ENCODE measurements at regions not wholly inside any gene's neighbourhood (a gene's known extent, or its start where the extent isn't known, plus 50 kb on each side); places are given as distances from the start of the nearest gene placed in this dataset.

- H3K9me3 Mint-ChIP-seq (ENCODE audit: insufficient read depth): peaks cover 2% of the 10 kb centered on the region
Measured at GRCh38 chr18:28831476-28831875, 654.5 kb upstream of the CDH2 start.

GRCh38 chr18:28826107-28826506 lies 649.2 kb upstream of the CDH2 start:
- Mint-ChIP-seq H3K9me3 (ENCODE audit: insufficient read depth) (peaks cover 5% of the 10 kb centered on the region), H3K27ac (no peak overlapping the region), H3K4me1 (no peaks in the 10 kb centered on the region), H3K27me3 (no peaks in the 10 kb centered on the region), H3K4me3 (no peak overlapping the region)
- no peak overlapping the region for H2AFZ ChIP-seq (ENCODE audit: insufficient read depth, low read depth, low read length, poor library complexity, severe bottlenecking)
- DNase-seq: no peak
- no peaks in the 10 kb centered on the region for H3K4me1 ChIP-seq (ENCODE audit: control insufficient read depth in 2 of 2, insufficient read depth in 2 of 2, low read length in 2 of 2)
- ChIA-PET CTCF (no interaction called here), POLR2A (no interaction called here)
- no peak overlapping the region for H3K27ac ChIP-seq (ENCODE audit: low read length in 2 of 2)
- no peak for ATAC-seq (ENCODE audit: low read depth)
- no peak overlapping the region for H3K9ac ChIP-seq (ENCODE audit: low read length)
- TF ChIP-seq CTCF (IDR thresholded peaks at IDR 0.05) (no peak), EZH2 (IDR thresholded peaks at IDR 0.05; ENCODE audit: borderline replicate concordance, insufficient read depth, low read depth, low read length, poor library complexity, severe bottlenecking) (no peak)
- no peaks in the 10 kb centered on the region for H3K36me3 ChIP-seq (replicated peaks in 1 of 2; ENCODE audit: control extremely low read depth in 1 of 2, control insufficient read depth in 1 of 2, extremely low read depth in 1 of 2, insufficient read depth in 2 of 2, low read length in 1 of 2)
- intact Hi-C loops (cut with micrococcal nuclease): no loop called here
- H3K4me3 ChIP-seq (ENCODE audit: control extremely low read depth in 1 of 5, extremely low read depth in 1 of 5, insufficient read depth in 1 of 5, low read depth in 2 of 5, low read length in 4 of 5): no peak overlapping the region
- H3K79me2 ChIP-seq (ENCODE audit: control insufficient read depth, insufficient read depth, low read length): no peaks in the 10 kb centered on the region
- no peaks in the 10 kb centered on the region for H3K27me3 ChIP-seq (replicated peaks in 1 of 4; ENCODE audit: control extremely low read depth in 1 of 4, control insufficient read depth in 3 of 4, insufficient read depth in 4 of 4, low read length in 3 of 4)
- whole genome bisulfite sequencing (ENCODE audit: insufficient coverage): 91% methylated on average over 1 of the region's 3 CpGs
- no peaks in the 10 kb centered on the region for H4K20me1 ChIP-seq (ENCODE audit: control insufficient read depth, insufficient read depth, low read length, poor library complexity, severe bottlenecking)
- H3K9me3 ChIP-seq (ENCODE audit: control extremely low read depth in 1 of 3, control insufficient read depth in 2 of 3, insufficient read depth in 1 of 3, low read length in 2 of 3): peaks cover 0 to 5% (median 2%) of the 10 kb centered on the region in 3 donors
- no peak overlapping the region for H3K4me2 ChIP-seq (replicated peaks; ENCODE audit: low read depth, low read length, poor library complexity, severe bottlenecking)

More at GRCh38 chr18:28831476-28831875, 654.5 kb upstream of the CDH2 start:
- POLR2A ChIA-PET: no interaction called here
- Mint-ChIP-seq H3K27ac (no peak overlapping the region), H3K27me3 (no peaks in the 10 kb centered on the region), H3K4me3 (no peak overlapping the region), H3K4me1 (no peaks in the 10 kb centered on the region)
- Histone ChIP-seq H3K27ac (ENCODE audit: low read length in 2 of 2) (no peak overlapping the region), H3K9ac (ENCODE audit: low read length) (no peak overlapping the region), H3K27me3 (replicated peaks in 1 of 4; ENCODE audit: control extremely low read depth in 1 of 4, control insufficient read depth in 3 of 4, insufficient read depth in 4 of 4, low read length in 3 of 4) (no peaks in the 10 kb centered on the region), H4K20me1 (ENCODE audit: control insufficient read depth, insufficient read depth, low read length, poor library complexity, severe bottlenecking) (no peaks in the 10 kb centered on the region), H3K4me2 (replicated peaks; ENCODE audit: low read depth, low read length, poor library complexity, severe bottlenecking) (no peak overlapping the region), H3K9me3 (ENCODE audit: control extremely low read depth in 1 of 3, control insufficient read depth in 2 of 3, insufficient read depth in 1 of 3, low read length in 2 of 3) (peaks cover 0 to 2% (median 0%) of the 10 kb centered on the region in 3 donors), H3K4me3 (ENCODE audit: control extremely low read depth in 1 of 5, extremely low read depth in 1 of 5, insufficient read depth in 1 of 5, low read depth in 2 of 5, low read length in 4 of 5) (no peak overlapping the region), H3K4me1 (ENCODE audit: control insufficient read depth in 2 of 2, insufficient read depth in 2 of 2, low read length in 2 of 2) (no peaks in the 10 kb centered on the region), H2AFZ (ENCODE audit: insufficient read depth, low read depth, low read length, poor library complexity, severe bottlenecking) (no peak overlapping the region), H3K36me3 (replicated peaks in 1 of 2; ENCODE audit: control extremely low read depth in 1 of 2, control insufficient read depth in 1 of 2, extremely low read depth in 1 of 2, insufficient read depth in 2 of 2, low read length in 1 of 2) (no peaks in the 10 kb centered on the region), H3K79me2 (ENCODE audit: control insufficient read depth, insufficient read depth, low read length) (no peaks in the 10 kb centered on the region)
- TF ChIP-seq CTCF (IDR thresholded peaks at IDR 0.05) (no peak), EZH2 (IDR thresholded peaks at IDR 0.05; ENCODE audit: borderline replicate concordance, insufficient read depth, low read depth, low read length, poor library complexity, severe bottlenecking) (no peak)
- no peak for ATAC-seq (ENCODE audit: low read depth)
- CTCF ChIA-PET: no interaction called here
- no peak for DNase-seq
- intact Hi-C loops (cut with micrococcal nuclease): no loop called here

All from B cell (primary cell).